GM23338 (cell line): ENCODE measurements at regions not wholly inside any gene's neighbourhood (a gene's known extent, or its start where the extent isn't known, plus 50 kb on each side); places are given as distances from the start of the nearest gene placed in this dataset.

ENCODE experiments used
- ATAC-seq: fragments of 200-7000 bp; cut with Tn5 transposase; 3 replicates; pipeline ENCODE4 v1.9.1; 2020
- DNase-seq: peaks from one replicate; pipeline ENCODE4 v3.0.0-alpha.2; 2015; ENCODE audit warnings: low spot score
- H2AFZ ChIP-seq: fragments of 200-600 bp; sonication (generic); 2 replicates; pipeline ENCODE4 v1.8.0; 2016; ENCODE audit warnings: antibody characterized with exemption, mild to moderate bottlenecking, moderate library complexity
- H3F3A ChIP-seq: fragments of 200-600 bp; sonication (generic); replicated peaks from 2 replicates; pipeline ENCODE4 v1.8.0; 2017; ENCODE audit warnings: antibody characterized with exemption, mixed run types, low read depth
- H3K27ac ChIP-seq: fragments of 200-600 bp; sonication (generic); 2 replicates; pipeline ENCODE4 v1.6.1; 2016; ENCODE audit warnings: low read depth
- H3K27me3 ChIP-seq: fragments of 200-600 bp; sonication (generic); 2 replicates; pipeline ENCODE4 v1.8.0; 2016; ENCODE audit warnings: mild to moderate bottlenecking, mixed run types, moderate library complexity; ENCODE audit not compliant: insufficient read depth
- H3K36me3 ChIP-seq: fragments of 200-600 bp; sonication (generic); 2 replicates; pipeline ENCODE4 v1.8.0; 2016; ENCODE audit warnings: mild to moderate bottlenecking; ENCODE audit not compliant: insufficient read depth
- H3K4me1 ChIP-seq: fragments of 200-600 bp; sonication (generic); 2 replicates; pipeline ENCODE4 v1.8.0; 2016; ENCODE audit warnings: mild to moderate bottlenecking, moderate library complexity; ENCODE audit not compliant: insufficient read depth
- H3K4me2 ChIP-seq: fragments of 200-600 bp; sonication (generic); 2 replicates; pipeline ENCODE4 v1.7.1; 2017; ENCODE audit warnings: mixed run types
- H3K4me3 ChIP-seq: fragments of 200-600 bp; sonication (generic); 2 replicates; pipeline ENCODE4 v1.6.1; 2016; ENCODE audit warnings: mixed run types
- H3K79me2 ChIP-seq: fragments of 200-600 bp; sonication (generic); replicated peaks from 2 replicates; pipeline ENCODE4 v1.8.0; 2017; ENCODE audit warnings: mild to moderate bottlenecking; ENCODE audit not compliant: insufficient read depth
- H3K9me2 ChIP-seq: fragments of 200-600 bp; sonication (generic); 2 replicates; pipeline ENCODE4 v1.8.0; 2017; ENCODE audit not compliant: insufficient read depth
- H4K20me1 ChIP-seq: fragments of 200-600 bp; sonication (generic); replicated peaks from 2 replicates; pipeline ENCODE4 v1.8.0; 2017; ENCODE audit warnings: mild to moderate bottlenecking; ENCODE audit not compliant: insufficient read depth
- H3K27ac Mint-ChIP-seq: 2 replicates; pipeline ENCODE4 v1.8.0; 2020; ENCODE audit warnings: inconsistent platforms, mild to moderate bottlenecking, moderate library complexity, mixed read lengths
- H3K27me3 Mint-ChIP-seq: 3 replicates; pipeline ENCODE4 v1.8.0; 2022; ENCODE audit warnings: low read depth, mild to moderate bottlenecking, moderate library complexity, mixed read lengths, inconsistent platforms; ENCODE audit not compliant: insufficient read depth, poor library complexity
- H3K36me3 Mint-ChIP-seq: 3 replicates; pipeline ENCODE4 v1.8.0; 2021; ENCODE audit warnings: low read depth, mild to moderate bottlenecking, inconsistent platforms, moderate library complexity, mixed read lengths
- H3K4me1 Mint-ChIP-seq: 3 replicates; pipeline ENCODE4 v1.8.0; 2020; ENCODE audit warnings: mild to moderate bottlenecking, inconsistent platforms, mixed read lengths
- H3K4me3 Mint-ChIP-seq: 3 replicates; pipeline ENCODE4 v1.8.0; 2021; ENCODE audit warnings: moderate library complexity, mild to moderate bottlenecking, inconsistent platforms, mixed read lengths
- H3K9me3 Mint-ChIP-seq: 3 replicates; pipeline ENCODE4 v1.8.0; 2020; ENCODE audit warnings: moderate library complexity, mild to moderate bottlenecking, inconsistent platforms, mixed read lengths
- CREB1 ChIP-seq: fragments of 250-450 bp; sonication (Bioruptor Pico); IDR thresholded peaks from 2 replicates; pipeline ENCODE4 v1.5.0; 2020; ENCODE audit warnings: low read depth, mild to moderate bottlenecking, moderate library complexity
- EZH2 ChIP-seq: fragments of 200-600 bp; sonication (generic); IDR thresholded peaks from one replicate; pipeline ENCODE4 v1.8.0; 2017; ENCODE audit warnings: antibody characterized with exemption, mild to moderate bottlenecking, low read depth; ENCODE audit not compliant: unreplicated experiment
- EZH2phosphoT487 ChIP-seq: fragments of 200-600 bp; sonication (generic); IDR thresholded peaks from one replicate; pipeline ENCODE4 v1.8.1; 2018; ENCODE audit warnings: antibody characterized with exemption; ENCODE audit not compliant: unreplicated experiment
- JUNB ChIP-seq: IDR thresholded peaks from one replicate; pipeline ENCODE4 v1.6.1; 2016; ENCODE audit warnings: antibody characterized with exemption; ENCODE audit not compliant: unreplicated experiment
- NANOG ChIP-seq: IDR thresholded peaks from 2 replicates; pipeline ENCODE4 v1.6.1; 2016; ENCODE audit warnings: antibody characterized with exemption, borderline replicate concordance
- POLR2AphosphoS5 ChIP-seq: IDR thresholded peaks from 2 replicates; pipeline ENCODE4 v1.6.1; 2016; ENCODE audit warnings: antibody characterized with exemption, low read depth
- REST ChIP-seq: IDR thresholded peaks from one replicate; pipeline ENCODE4 v1.6.1; 2018; ENCODE audit warnings: antibody characterized with exemption; ENCODE audit not compliant: unreplicated experiment
- STAT1 ChIP-seq: IDR thresholded peaks from one replicate; pipeline ENCODE4 v1.6.1; 2016; ENCODE audit warnings: antibody characterized with exemption; ENCODE audit not compliant: unreplicated experiment
- ZNF114 ChIP-seq: fragments of 250-450 bp; sonication (Bioruptor Pico); IDR thresholded peaks from 2 replicates; pipeline ENCODE4 v1.5.0; 2020; ENCODE audit warnings: mild to moderate bottlenecking, moderate library complexity
- ZNF331 ChIP-seq: fragments of 250-450 bp; sonication (Bioruptor Pico); IDR thresholded peaks from 2 replicates; pipeline ENCODE4 v1.5.0; 2020; ENCODE audit warnings: low read depth, mild to moderate bottlenecking, moderate library complexity
- ZNF462 ChIP-seq: fragments of 250-450 bp; sonication (Bioruptor Pico); IDR thresholded peaks from 2 replicates; pipeline ENCODE4 v1.5.0; 2020; ENCODE audit warnings: mild to moderate bottlenecking, moderate library complexity
- TF ChIP-seq, protein P1 (sequence below): IDR thresholded peaks from 2 replicates; pipeline ENCODE4 v1.6.1; 2016; ENCODE audit warnings: antibody characterized with exemption

- H3K36me3 Mint-ChIP-seq = peaks cover 14% of the 10 kb centered on the region
- H3K27me3 ChIP-seq = no peaks in the 10 kb centered on the region
- ATAC-seq (no peak), DNase-seq (no peak)
- H2AFZ ChIP-seq = no peak overlapping the region
- H3K4me3 Mint-ChIP-seq = no peak overlapping the region
- H3K4me1 ChIP-seq = no peaks in the 10 kb centered on the region
- H3K4me2 ChIP-seq = no peak overlapping the region
- H3F3A ChIP-seq = no peaks in the 10 kb centered on the region
- H3K79me2 ChIP-seq = no peaks in the 10 kb centered on the region
- H3K9me3 Mint-ChIP-seq = peaks cover 8% of the 10 kb centered on the region; the same call in 1 of the 3 replicates
- H3K27ac ChIP-seq = no peak overlapping the region
- peaks cover 3% of the 10 kb centered on the region for H3K27me3 Mint-ChIP-seq
- no peak overlapping the region for H3K4me3 ChIP-seq
- no peaks in the 10 kb centered on the region for H3K36me3 ChIP-seq
- TF ChIP-seq CREB1 (CRISPR knock-in tag) (no peak), NANOG (no peak), POLR2AphosphoS5 (no peak), ZNF114 (CRISPR knock-in tag) (no peak), EZH2 (no peak), JUNB (no peak), ZNF462 (no peak), REST (no peak), ZNF331 (no peak), STAT1 (no peak), EZH2phosphoT487 (no peak)
- TF ChIP-seq, protein P1, sequence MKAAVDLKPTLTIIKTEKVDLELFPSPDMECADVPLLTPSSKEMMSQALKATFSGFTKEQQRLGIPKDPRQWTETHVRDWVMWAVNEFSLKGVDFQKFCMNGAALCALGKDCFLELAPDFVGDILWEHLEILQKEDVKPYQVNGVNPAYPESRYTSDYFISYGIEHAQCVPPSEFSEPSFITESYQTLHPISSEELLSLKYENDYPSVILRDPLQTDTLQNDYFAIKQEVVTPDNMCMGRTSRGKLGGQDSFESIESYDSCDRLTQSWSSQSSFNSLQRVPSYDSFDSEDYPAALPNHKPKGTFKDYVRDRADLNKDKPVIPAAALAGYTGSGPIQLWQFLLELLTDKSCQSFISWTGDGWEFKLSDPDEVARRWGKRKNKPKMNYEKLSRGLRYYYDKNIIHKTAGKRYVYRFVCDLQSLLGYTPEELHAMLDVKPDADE = no peak
- no peaks in the 10 kb centered on the region for H4K20me1 ChIP-seq
- peaks cover 16% of the 10 kb centered on the region for H3K9me2 ChIP-seq
- no peak overlapping the region for H3K27ac Mint-ChIP-seq
- H3K4me1 Mint-ChIP-seq = peaks cover 16% of the 10 kb centered on the region
Observed at GRCh38 chr2:150413910-150414309, 73.6 kb downstream of the RND3 start.
